Endothelial cell (in vitro differentiated cells): ENCODE measurements at regions not wholly inside any gene's neighbourhood (a gene's known extent, or its start where the extent isn't known, plus 50 kb on each side); places are given as distances from the start of the nearest gene placed in this dataset.

ENCODE experiments used
- DNase-seq: peaks from one replicate; pipeline ENCODE4 v3.0.0; 2021; ENCODE audit warnings: low spot score
- H3K27ac Mint-ChIP-seq: one replicate; pipeline ENCODE4 v1.8.0; 2021; ENCODE audit warnings: mixed read lengths, inconsistent platforms; ENCODE audit not compliant: unreplicated experiment
- H3K27me3 Mint-ChIP-seq: one replicate; pipeline ENCODE4 v1.8.0; 2021; ENCODE audit warnings: mild to moderate bottlenecking, moderate library complexity, mixed read lengths, inconsistent platforms; ENCODE audit not compliant: unreplicated experiment
- H3K36me3 Mint-ChIP-seq: one replicate; pipeline ENCODE4 v1.8.0; 2021; ENCODE audit warnings: mild to moderate bottlenecking, low read depth, mixed read lengths, inconsistent platforms; ENCODE audit not compliant: unreplicated experiment
- H3K4me1 Mint-ChIP-seq: one replicate; pipeline ENCODE4 v1.8.0; 2021; ENCODE audit warnings: mild to moderate bottlenecking, mixed read lengths, inconsistent platforms; ENCODE audit not compliant: unreplicated experiment
- H3K4me3 Mint-ChIP-seq: one replicate; pipeline ENCODE4 v1.8.0; 2021; ENCODE audit warnings: mild to moderate bottlenecking, mixed read lengths, inconsistent platforms; ENCODE audit not compliant: unreplicated experiment
- H3K9me3 Mint-ChIP-seq: one replicate; pipeline ENCODE4 v1.8.0; 2021; ENCODE audit warnings: mixed read lengths, inconsistent platforms; ENCODE audit not compliant: unreplicated experiment
- CTCF ChIP-seq: fragments of 200-600 bp; sonication (generic); IDR thresholded peaks from one replicate; pipeline ENCODE4 v1.5.0; 2021; ENCODE audit warnings: antibody characterized with exemption; ENCODE audit not compliant: unreplicated experiment

- H3K36me3 Mint-ChIP-seq, result no peaks in the 10 kb centered on the region
- H3K4me1 Mint-ChIP-seq, result no peaks in the 10 kb centered on the region
- no peak overlapping the region for H3K27ac Mint-ChIP-seq
- no peak for TF ChIP-seq CTCF
- DNase-seq, result no peak
- H3K9me3 Mint-ChIP-seq, result no peaks in the 10 kb centered on the region
- peaks cover 5% of the 10 kb centered on the region for H3K27me3 Mint-ChIP-seq
- no peak overlapping the region for H3K4me3 Mint-ChIP-seq
Observed at GRCh38 chr5:158560170-158560569, 539.5 kb downstream of the EBF1 start.

- H3K4me1 Mint-ChIP-seq, result no peaks in the 10 kb centered on the region
- H3K27ac Mint-ChIP-seq, result no peak overlapping the region
- H3K9me3 Mint-ChIP-seq, result no peaks in the 10 kb centered on the region
- no peak overlapping the region for H3K4me3 Mint-ChIP-seq
- no peak for TF ChIP-seq CTCF
- H3K27me3 Mint-ChIP-seq, result peaks cover 5% of the 10 kb centered on the region
- H3K36me3 Mint-ChIP-seq, result no peaks in the 10 kb centered on the region
- DNase-seq, result no peak
Observed at GRCh38 chr5:158559643-158560042, 540.1 kb downstream of the EBF1 start.

GRCh38 chr5:158559066-158559465 lies 540.6 kb downstream of the EBF1 start:
- DNase-seq, result no peak
- Mint-ChIP-seq H3K4me3 (no peak overlapping the region), H3K27ac (no peak overlapping the region), H3K27me3 (peaks cover 5% of the 10 kb centered on the region), H3K9me3 (no peaks in the 10 kb centered on the region), H3K36me3 (no peaks in the 10 kb centered on the region), H3K4me1 (no peaks in the 10 kb centered on the region)
- TF ChIP-seq CTCF, result no peak

- DNase-seq, result no peak
- no peaks in the 10 kb centered on the region for H3K4me1 Mint-ChIP-seq
- peaks cover 1% of the 10 kb centered on the region for H3K27me3 Mint-ChIP-seq
- H3K4me3 Mint-ChIP-seq, result no peak overlapping the region
- no peak overlapping the region for H3K27ac Mint-ChIP-seq
- no peak for TF ChIP-seq CTCF
- H3K36me3 Mint-ChIP-seq, result no peaks in the 10 kb centered on the region
- no peaks in the 10 kb centered on the region for H3K9me3 Mint-ChIP-seq
Observed at GRCh38 chr5:158553962-158554336, 545.8 kb downstream of the EBF1 start.

- Mint-ChIP-seq H3K4me1 (no peaks in the 10 kb centered on the region), H3K4me3 (no peak overlapping the region), H3K9me3 (no peaks in the 10 kb centered on the region), H3K27me3 (peaks cover 1% of the 10 kb centered on the region), H3K36me3 (no peaks in the 10 kb centered on the region), H3K27ac (no peak overlapping the region)
- no peak for DNase-seq
- no peak for TF ChIP-seq CTCF
Observed at GRCh38 chr5:158553195-158553961, 546.3 kb downstream of the EBF1 start.
